ENCODE measurements at regions not wholly inside any gene's neighbourhood (a gene's known extent, or its start where the extent isn't known, plus 50 kb on each side); places are given as distances from the start of the nearest gene placed in this dataset.

GRCh38 chrX:96621811-96622210 is 62.8 kb upstream of the DIAPH2 start:
- DNase-seq (ENCODE audit: low read depth, low spot score) = no peak
